SK-N-MC (cell line): ENCODE measurements at regions not wholly inside any gene's neighbourhood (a gene's known extent, or its start where the extent isn't known, plus 50 kb on each side); places are given as distances from the start of the nearest gene placed in this dataset.

Source experiments
- EZH2 ChIP-seq: fragments of 200-600 bp; sonication (generic); IDR thresholded peaks from one replicate; pipeline ENCODE4 v1.6.1; 2017; ENCODE audit warnings: antibody characterized with exemption
- FOXP2 ChIP-seq: optimal IDR thresholded peaks from 2 replicates; pipeline ENCODE3; 2011; ENCODE audit warnings: mild to moderate bottlenecking, moderate library complexity; ENCODE audit not compliant: insufficient read depth; ENCODE audit errors: extremely low read length, control extremely low read depth
- POLR2AphosphoS5 ChIP-seq: IDR thresholded peaks from 2 replicates; pipeline ENCODE4 v1.6.1; 2012; ENCODE audit warnings: mild to moderate bottlenecking, low read depth, low read length, borderline replicate concordance

DNA sequence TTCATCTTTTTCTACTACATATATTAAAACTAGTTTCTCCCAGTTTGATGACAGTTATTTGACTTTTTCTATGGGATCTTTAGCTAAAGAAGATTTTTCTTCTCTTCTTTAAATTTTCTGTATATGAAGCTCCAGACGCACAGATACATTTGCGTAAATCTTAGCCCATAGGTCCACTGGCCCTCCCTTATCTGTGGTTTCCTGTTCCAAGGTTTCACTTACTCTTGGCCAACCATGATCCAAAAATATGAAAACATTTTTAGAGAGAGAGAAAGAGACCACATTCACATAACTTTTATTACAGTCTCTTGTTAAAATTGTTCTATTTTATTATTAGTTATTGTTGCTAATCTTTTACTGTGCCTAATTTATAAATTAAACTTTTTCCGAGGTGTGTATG is 270.2 kb upstream of the DAPK1 start:
- no peak for TF ChIP-seq POLR2AphosphoS5
- TF ChIP-seq EZH2, result no peak
- no peak for TF ChIP-seq FOXP2
